ENCODE measurements at regions not wholly inside any gene's neighbourhood (a gene's known extent, or its start where the extent isn't known, plus 50 kb on each side); places are given as distances from the start of the nearest gene placed in this dataset.

DNA sequence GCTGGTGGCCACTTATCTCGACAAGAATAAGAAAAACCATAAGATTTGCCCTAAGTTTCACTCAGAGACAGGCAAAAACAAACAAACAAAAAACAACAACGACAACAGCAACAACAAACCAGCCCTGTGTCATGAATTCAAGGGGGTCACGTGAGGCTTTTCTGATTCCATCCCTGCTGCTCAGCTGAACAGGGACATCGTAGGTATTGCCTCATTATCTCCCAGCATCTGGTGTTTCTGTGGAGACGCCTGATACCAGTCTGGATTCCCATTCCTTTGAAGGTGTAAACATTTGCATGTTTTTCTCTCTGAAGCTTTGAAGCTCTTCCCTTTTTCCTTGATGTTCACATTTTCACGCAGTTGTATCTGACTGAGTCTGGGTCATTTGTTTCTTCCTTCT, 117.4 kb downstream of the KCNF1 start:
- TF ChIP-seq, protein P1, sequence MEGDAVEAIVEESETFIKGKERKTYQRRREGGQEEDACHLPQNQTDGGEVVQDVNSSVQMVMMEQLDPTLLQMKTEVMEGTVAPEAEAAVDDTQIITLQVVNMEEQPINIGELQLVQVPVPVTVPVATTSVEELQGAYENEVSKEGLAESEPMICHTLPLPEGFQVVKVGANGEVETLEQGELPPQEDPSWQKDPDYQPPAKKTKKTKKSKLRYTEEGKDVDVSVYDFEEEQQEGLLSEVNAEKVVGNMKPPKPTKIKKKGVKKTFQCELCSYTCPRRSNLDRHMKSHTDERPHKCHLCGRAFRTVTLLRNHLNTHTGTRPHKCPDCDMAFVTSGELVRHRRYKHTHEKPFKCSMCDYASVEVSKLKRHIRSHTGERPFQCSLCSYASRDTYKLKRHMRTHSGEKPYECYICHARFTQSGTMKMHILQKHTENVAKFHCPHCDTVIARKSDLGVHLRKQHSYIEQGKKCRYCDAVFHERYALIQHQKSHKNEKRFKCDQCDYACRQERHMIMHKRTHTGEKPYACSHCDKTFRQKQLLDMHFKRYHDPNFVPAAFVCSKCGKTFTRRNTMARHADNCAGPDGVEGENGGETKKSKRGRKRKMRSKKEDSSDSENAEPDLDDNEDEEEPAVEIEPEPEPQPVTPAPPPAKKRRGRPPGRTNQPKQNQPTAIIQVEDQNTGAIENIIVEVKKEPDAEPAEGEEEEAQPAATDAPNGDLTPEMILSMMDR (conservative IDR thresholded peaks at IDR 0.05; ENCODE audit: low read length), result no peak
- TF ChIP-seq EZH2phosphoT487 (IDR thresholded peaks at IDR 0.05; ENCODE audit: borderline replicate concordance), result no peak
